OCI-LY7 (cell line): ENCODE measurements at regions not wholly inside any gene's neighbourhood (a gene's known extent, or its start where the extent isn't known, plus 50 kb on each side); places are given as distances from the start of the nearest gene placed in this dataset.

Source experiments
- BruUV-seq: library from RNA; stranded (reverse); fragments of 400-500 nt; replicated peaks from 2 replicates; lab custom pipeline; 2021; lab: Mats Ljungman, UMichigan
- CTCF ChIA-PET: fragments of 300-600 bp; sonication (Branson Sonifier 250); formaldehyde crosslinking; loops from one replicate; lab custom pipeline; 2022; ENCODE audit warnings: antibody characterized with exemption; ENCODE audit not compliant: unreplicated experiment; lab: Charles Lee
- POLR2A ChIA-PET: fragments of 300-600 bp; sonication (Branson Sonifier 250); formaldehyde crosslinking; loops from one replicate; lab custom pipeline; 2022; ENCODE audit warnings: antibody characterized with exemption; lab: Charles Lee
- DNase-seq: peaks from one replicate; pipeline ENCODE4 v3.0.0-alpha.2; 2015; ENCODE audit warnings: low spot score
- H2AFZ ChIP-seq: fragments of 200-600 bp; sonication (generic), shearing (Covaris generic); 2 replicates; pipeline ENCODE4 v1.6.1; 2014; ENCODE audit warnings: mild to moderate bottlenecking, antibody characterized with exemption, low read length, moderate library complexity
- H3K27ac ChIP-seq: fragments of 200-600 bp; sonication (generic); 2 replicates; pipeline ENCODE4 v1.5.1; 2014; ENCODE audit warnings: mixed run types, low read depth, mild to moderate bottlenecking, moderate library complexity, low read length, inconsistent platforms; ENCODE audit not compliant: poor library complexity, severe bottlenecking
- H3K36me3 ChIP-seq: fragments of 200-600 bp; sonication (generic); 2 replicates; pipeline ENCODE4 v1.6.1; 2014; ENCODE audit warnings: mild to moderate bottlenecking, antibody characterized with exemption, low read length, moderate library complexity, mixed read lengths; ENCODE audit not compliant: insufficient read depth
- H3K4me1 ChIP-seq: fragments of 200-600 bp; sonication (generic); 2 replicates; pipeline ENCODE4 v1.5.1; 2014; ENCODE audit warnings: mild to moderate bottlenecking, low read length; ENCODE audit not compliant: insufficient read depth, poor library complexity, severe bottlenecking
- H3K4me2 ChIP-seq: fragments of 200-600 bp; sonication (generic); 2 replicates; pipeline ENCODE4 v1.6.1; 2014; ENCODE audit warnings: mild to moderate bottlenecking, low read length
- H3K4me3 ChIP-seq: fragments of 200-600 bp; sonication (generic); 2 replicates; pipeline ENCODE4 v1.5.1; 2014; ENCODE audit warnings: mild to moderate bottlenecking, low read depth, low read length; ENCODE audit not compliant: poor library complexity, severe bottlenecking
- H3K79me2 ChIP-seq: fragments of 200-600 bp; sonication (generic); 2 replicates; pipeline ENCODE4 v1.6.1; 2016; ENCODE audit warnings: low read depth, mild to moderate bottlenecking, low read length, moderate library complexity, mixed read lengths; ENCODE audit not compliant: insufficient read depth
- H3K9me2 ChIP-seq: fragments of 200-600 bp; sonication (generic); 2 replicates; pipeline ENCODE4 v1.6.1; 2016; ENCODE audit warnings: mild to moderate bottlenecking, low read length, mixed read lengths; ENCODE audit not compliant: insufficient read depth
- H3K9me3 ChIP-seq: fragments of 200-600 bp; sonication (generic); 2 replicates; pipeline ENCODE4 v1.6.1; 2014; ENCODE audit warnings: mild to moderate bottlenecking, mixed run types, low read length, mixed read lengths
- H4K20me1 ChIP-seq: fragments of 200-600 bp; sonication (generic); 2 replicates; pipeline ENCODE4 v1.6.1; 2014; ENCODE audit warnings: mild to moderate bottlenecking, antibody characterized with exemption, low read length, moderate library complexity, mixed read lengths; ENCODE audit not compliant: insufficient read depth
- EZH2phosphoT487 ChIP-seq: fragments of 200-600 bp; sonication (generic); IDR thresholded peaks from 2 replicates; pipeline ENCODE4 v1.6.1; 2018; ENCODE audit warnings: low read depth, borderline replicate concordance, mild to moderate bottlenecking, mixed run types, antibody characterized with exemption, low read length, moderate library complexity, mixed read lengths
- intact Hi-C: fragments of 100-400 bp; cut with micrococcal nuclease; formaldehyde crosslinking; loops from one replicate; pipeline ENCODE4 v1.10.0; 2022; ENCODE audit not compliant: unreplicated experiment
- TF ChIP-seq, protein P1 (sequence below): fragments of 200-600 bp; sonication (generic); conservative IDR thresholded peaks from 2 replicates; pipeline ENCODE4 v1.5.1; 2014; ENCODE audit warnings: mild to moderate bottlenecking, antibody characterized with exemption, low read length, moderate library complexity, mixed read lengths

DNA sequence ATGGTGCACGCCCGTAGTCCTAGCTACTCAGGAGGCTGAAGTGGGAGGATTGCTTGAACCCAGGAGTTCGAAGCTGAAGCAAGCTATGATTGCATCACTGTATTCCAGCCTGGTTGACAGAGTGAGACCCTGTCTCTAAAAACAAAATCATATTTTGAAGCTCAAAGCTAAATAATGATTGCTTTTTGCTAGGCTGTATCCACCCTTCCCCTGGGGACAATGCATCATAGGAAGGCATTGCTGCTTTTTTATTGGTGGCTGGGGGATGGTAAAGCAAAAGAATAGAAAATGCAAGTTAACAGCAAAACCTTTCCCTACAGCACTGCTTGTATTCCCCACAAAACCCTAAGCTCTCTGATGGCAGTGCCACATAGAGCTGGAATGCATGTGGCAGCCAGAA, 107.5 kb upstream of the WAC start:
- Histone ChIP-seq H4K20me1 (no peaks in the 10 kb centered on the region), H3K79me2 (no peaks in the 10 kb centered on the region), H3K9me3 (no peaks in the 10 kb centered on the region; the same call in 1 of the 2 replicates), H3K4me3 (no peak overlapping the region), H3K4me2 (no peak overlapping the region), H2AFZ (no peak overlapping the region), H3K36me3 (no peaks in the 10 kb centered on the region), H3K4me1 (no peaks in the 10 kb centered on the region), H3K27ac (no peak overlapping the region), H3K9me2 (no peaks in the 10 kb centered on the region)
- no peak for TF ChIP-seq EZH2phosphoT487
- TF ChIP-seq, protein P1, sequence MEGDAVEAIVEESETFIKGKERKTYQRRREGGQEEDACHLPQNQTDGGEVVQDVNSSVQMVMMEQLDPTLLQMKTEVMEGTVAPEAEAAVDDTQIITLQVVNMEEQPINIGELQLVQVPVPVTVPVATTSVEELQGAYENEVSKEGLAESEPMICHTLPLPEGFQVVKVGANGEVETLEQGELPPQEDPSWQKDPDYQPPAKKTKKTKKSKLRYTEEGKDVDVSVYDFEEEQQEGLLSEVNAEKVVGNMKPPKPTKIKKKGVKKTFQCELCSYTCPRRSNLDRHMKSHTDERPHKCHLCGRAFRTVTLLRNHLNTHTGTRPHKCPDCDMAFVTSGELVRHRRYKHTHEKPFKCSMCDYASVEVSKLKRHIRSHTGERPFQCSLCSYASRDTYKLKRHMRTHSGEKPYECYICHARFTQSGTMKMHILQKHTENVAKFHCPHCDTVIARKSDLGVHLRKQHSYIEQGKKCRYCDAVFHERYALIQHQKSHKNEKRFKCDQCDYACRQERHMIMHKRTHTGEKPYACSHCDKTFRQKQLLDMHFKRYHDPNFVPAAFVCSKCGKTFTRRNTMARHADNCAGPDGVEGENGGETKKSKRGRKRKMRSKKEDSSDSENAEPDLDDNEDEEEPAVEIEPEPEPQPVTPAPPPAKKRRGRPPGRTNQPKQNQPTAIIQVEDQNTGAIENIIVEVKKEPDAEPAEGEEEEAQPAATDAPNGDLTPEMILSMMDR: no peak
- DNase-seq: no peak
- POLR2A ChIA-PET: interaction anchor here (0.7 kb wide), 1 partner anchor 832 kb away, joined by 3 read pairs; no protein-coding TSS in a partner anchor
- CTCF ChIA-PET: no interaction called here
- intact Hi-C loops: no loop called here
- BruUV-seq: no TSS peak

DNA sequence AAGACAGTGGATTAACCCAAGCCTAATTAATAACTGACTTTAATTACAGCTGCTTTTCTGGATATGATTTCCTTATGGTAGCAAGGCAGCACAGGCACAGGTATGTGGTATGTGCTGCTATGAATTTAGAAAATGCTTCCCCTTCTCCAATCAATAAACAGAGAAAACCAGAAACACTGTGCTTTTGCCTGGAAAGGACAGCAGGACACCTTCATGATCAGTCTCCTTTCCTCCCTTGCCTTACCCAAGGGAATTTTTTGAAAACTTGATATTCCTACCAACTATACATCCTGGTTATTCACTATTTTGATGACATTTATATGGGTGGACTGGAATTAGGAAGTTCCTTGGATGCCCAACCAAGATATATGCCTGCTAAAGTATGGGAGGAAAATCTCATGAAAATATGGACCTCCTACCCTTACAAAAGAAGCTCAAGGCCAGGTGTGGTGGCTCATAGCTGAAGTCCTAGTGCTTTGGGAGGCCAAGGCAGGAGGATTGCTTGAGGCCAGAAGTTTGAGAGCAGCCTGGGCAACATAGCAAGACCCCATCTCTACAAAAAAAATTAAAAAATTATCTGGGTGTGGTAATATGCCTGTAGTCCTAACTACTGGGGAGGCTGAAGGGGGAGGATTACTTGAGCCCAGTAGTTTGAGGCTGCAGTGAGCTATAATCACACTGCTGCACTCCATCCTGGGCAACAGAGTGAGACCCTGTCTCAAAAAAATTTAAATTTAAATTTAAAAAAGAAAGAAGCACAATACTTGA, 106.3 kb upstream of the WAC start:
- BruUV-seq: no TSS peak
- CTCF ChIA-PET: no interaction called here

More for the DNA sequence above, 106.3 kb upstream of the WAC start:
- TF ChIP-seq, protein P1: no peak
- TF ChIP-seq EZH2phosphoT487: no peak
- Histone ChIP-seq H3K27ac (no peak overlapping the region), H3K9me2 (no peaks in the 10 kb centered on the region), H3K4me1 (no peaks in the 10 kb centered on the region), H4K20me1 (no peaks in the 10 kb centered on the region), H3K4me2 (no peak overlapping the region), H3K36me3 (no peaks in the 10 kb centered on the region), H3K9me3 (no peaks in the 10 kb centered on the region; the same call in 1 of the 2 replicates), H3K4me3 (no peak overlapping the region), H3K79me2 (no peaks in the 10 kb centered on the region), H2AFZ (no peak overlapping the region)
- intact Hi-C loops: no loop called here
- no peak for DNase-seq
- POLR2A ChIA-PET: no interaction called here
